Effector memory CD8-positive, alpha-beta T cell (primary cell): ENCODE measurements at regions not wholly inside any gene's neighbourhood (a gene's known extent, or its start where the extent isn't known, plus 50 kb on each side); places are given as distances from the start of the nearest gene placed in this dataset.
"Not testable (repeated sequence)": the region's sequence is repeated elsewhere in the genome, so short reads cannot be mapped to it uniquely, and the experiment has no call there.

Source experiments
- ATAC-seq: fragments of 150-1000 bp; cut with Tn5 transposase; replicated peaks from 2 replicates; pipeline ENCODE4 v1.10.0; 2021; ENCODE audit warnings: mild to moderate bottlenecking, moderate library complexity
- DNase-seq, 3 experiments: peaks; one replicate each; pipeline ENCODE4 v3.0.0; 2021
- H3K27ac Mint-ChIP-seq, 2 donors: one replicate each; pipeline ENCODE4 v1.8.0; 2022; ENCODE audit warnings: mild to moderate bottlenecking in 2 of 2, mixed read lengths in 2 of 2, moderate library complexity in 2 of 2
- H3K27me3 Mint-ChIP-seq, 2 donors: one replicate each; pipeline ENCODE4 v1.8.0; 2022; ENCODE audit warnings: mixed read lengths in 2 of 2
- H3K36me3 Mint-ChIP-seq: one replicate; pipeline ENCODE4 v1.8.0; 2022; ENCODE audit warnings: mild to moderate bottlenecking, moderate library complexity, mixed read lengths; ENCODE audit not compliant: insufficient read depth
- H3K4me1 Mint-ChIP-seq, 2 donors: one replicate each; pipeline ENCODE4 v1.8.0; 2022; ENCODE audit warnings: low read depth in 2 of 2, mixed read lengths in 2 of 2
- H3K4me3 Mint-ChIP-seq, 2 donors: one replicate each; pipeline ENCODE4 v1.8.0; 2022; ENCODE audit warnings: mild to moderate bottlenecking in 2 of 2, mixed read lengths in 2 of 2, moderate library complexity in 2 of 2
- H3K9me3 Mint-ChIP-seq, 2 donors: one replicate each; pipeline ENCODE4 v1.8.0; 2022; ENCODE audit warnings: mixed read lengths in 2 of 2

DNA sequence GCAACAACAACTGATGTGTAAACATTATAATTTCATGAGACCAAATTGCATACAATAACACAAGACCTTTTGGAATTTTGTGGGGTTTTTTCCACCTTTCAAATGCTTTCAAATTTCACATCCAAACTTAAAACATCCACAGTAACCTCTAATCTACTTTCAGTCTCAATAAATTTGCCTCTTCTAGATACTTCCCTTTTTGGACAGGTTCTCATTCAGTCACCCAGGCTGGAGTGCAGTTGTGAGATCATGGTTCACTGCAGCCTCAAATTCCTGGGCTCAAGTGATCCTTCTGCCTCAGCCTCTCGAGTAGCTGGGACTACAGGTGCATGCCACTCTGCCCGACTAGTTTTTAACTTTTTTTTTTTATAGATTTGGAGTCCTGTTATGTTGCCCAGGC lies 556.6 kb downstream of the NLGN4X start:
- no peaks in the 10 kb centered on the region for H3K27me3 Mint-ChIP-seq
- no peak overlapping the region for H3K27ac Mint-ChIP-seq
- DNase-seq = no peak
- H3K9me3 Mint-ChIP-seq = peaks cover 0 to 3% of the 10 kb centered on the region in 2 donors
- no peaks in the 10 kb centered on the region for H3K36me3 Mint-ChIP-seq
- no peak overlapping the region for H3K4me3 Mint-ChIP-seq
- no peaks in the 10 kb centered on the region for H3K4me1 Mint-ChIP-seq
- ATAC-seq = no peak

DNA sequence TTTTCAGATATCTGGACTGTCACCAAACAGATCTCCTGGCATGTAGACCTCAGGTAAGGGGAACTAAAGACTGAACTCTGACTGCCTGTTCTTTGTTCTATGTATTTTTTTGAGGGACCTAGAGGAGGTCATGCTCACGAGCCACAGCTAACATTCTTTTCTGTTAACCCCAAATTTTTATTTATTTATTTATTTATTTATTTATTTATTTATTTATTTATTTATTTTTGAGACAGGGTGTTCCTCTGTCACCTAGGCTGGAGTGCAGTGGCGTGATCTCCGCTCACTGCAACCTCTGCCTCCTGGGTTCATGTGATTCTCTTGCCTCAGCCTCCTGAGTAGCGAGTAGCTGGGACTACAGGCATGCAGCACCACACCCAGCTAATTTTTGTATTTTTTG lies 562.0 kb downstream of the NLGN4X start:
- H3K27ac Mint-ChIP-seq, DNase-seq, H3K4me1 Mint-ChIP-seq, H3K27me3 Mint-ChIP-seq, H3K4me3 Mint-ChIP-seq, ATAC-seq, H3K36me3 Mint-ChIP-seq: not testable (repeated sequence)
- peaks cover 3 to 17% of the 10 kb centered on the region in 2 donors for H3K9me3 Mint-ChIP-seq

DNA sequence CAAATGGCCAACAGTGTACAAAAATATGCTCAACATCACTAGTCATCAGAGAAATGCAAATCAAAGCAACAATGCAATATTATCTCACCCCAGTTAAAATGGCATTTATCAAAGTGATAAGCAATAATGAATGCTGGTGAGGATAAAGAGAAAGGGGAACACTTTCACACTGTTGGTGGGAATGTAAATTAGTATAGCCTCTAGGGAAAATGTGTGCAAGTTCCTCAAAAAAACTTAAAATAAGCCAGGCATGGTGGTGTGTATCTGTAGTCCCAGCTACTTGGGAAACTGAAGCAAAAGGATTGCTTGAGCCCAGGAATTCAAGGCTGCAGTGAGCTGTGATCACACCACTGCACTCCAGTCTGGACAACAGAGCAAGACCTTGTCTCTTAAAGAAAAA lies 572.1 kb downstream of the NLGN4X start:
- H3K4me3 Mint-ChIP-seq = no peak overlapping the region
- no peaks in the 10 kb centered on the region for H3K36me3 Mint-ChIP-seq
- H3K27ac Mint-ChIP-seq = no peak overlapping the region
- no peaks in the 10 kb centered on the region for H3K27me3 Mint-ChIP-seq
- peaks cover 0 to 4% of the 10 kb centered on the region in 2 donors for H3K9me3 Mint-ChIP-seq
- DNase-seq = no peak
- H3K4me1 Mint-ChIP-seq = no peaks in the 10 kb centered on the region
- ATAC-seq = no peak

DNA sequence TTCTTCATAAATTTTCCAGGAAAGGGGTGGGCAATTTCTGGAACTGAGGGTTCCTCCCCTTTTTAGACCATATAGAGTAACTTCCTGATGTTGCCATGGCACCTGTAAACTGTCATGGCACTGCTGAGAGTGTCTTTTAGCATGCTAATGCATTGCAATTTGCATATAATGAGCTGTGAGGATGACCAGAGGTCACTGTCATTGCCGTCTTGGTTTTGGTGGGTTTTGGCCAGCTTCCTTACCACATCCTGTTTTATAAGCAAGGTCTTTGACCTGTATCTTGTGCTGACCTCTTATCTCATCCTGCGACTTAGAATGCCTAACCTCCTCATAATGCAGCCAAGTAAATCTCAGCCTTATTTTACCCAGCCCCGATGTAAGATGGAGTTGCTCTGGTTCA lies 577.8 kb downstream of the NLGN4X start:
- no peak for DNase-seq
- Mint-ChIP-seq H3K36me3 (no peaks in the 10 kb centered on the region), H3K27ac (no peak overlapping the region), H3K27me3 (no peaks in the 10 kb centered on the region), H3K4me1 (no peaks in the 10 kb centered on the region), H3K4me3 (no peak overlapping the region), H3K9me3 (peaks cover 6 to 9% of the 10 kb centered on the region in 2 donors)
- ATAC-seq = no peak

DNA sequence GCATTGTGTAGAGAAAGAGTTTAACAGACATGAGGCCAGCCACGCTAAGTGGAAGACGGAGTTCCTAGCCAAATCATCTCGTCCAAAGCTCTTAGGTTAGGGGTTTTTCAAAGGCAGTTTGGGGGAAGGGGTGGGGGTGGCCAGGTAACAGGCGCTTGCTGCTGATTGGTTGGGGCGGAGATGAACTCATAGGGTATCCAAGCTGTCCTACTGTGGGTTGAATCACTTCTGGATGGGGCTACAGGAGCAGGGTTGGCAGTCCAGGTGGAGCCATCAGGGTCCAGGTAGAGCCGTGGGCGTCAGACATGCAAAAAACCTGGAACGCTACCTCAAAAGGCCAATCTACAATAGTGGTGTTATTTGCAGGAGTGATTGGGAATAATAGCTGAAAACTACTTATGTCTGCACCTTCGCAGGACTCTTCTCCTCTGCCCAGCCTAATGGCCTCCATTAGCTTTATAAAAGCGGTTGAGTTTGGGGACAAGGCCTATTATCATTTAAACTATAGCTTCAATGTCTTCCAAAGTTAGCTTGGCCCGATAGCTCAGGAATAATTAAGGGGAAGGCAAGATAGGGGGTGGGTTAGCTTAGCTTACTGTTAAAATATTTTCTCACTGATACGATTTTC lies 579.6 kb downstream of the NLGN4X start:
- ATAC-seq (no peak), DNase-seq (no peak)
- Mint-ChIP-seq H3K36me3 (no peaks in the 10 kb centered on the region), H3K27me3 (no peaks in the 10 kb centered on the region), H3K4me1 (no peaks in the 10 kb centered on the region), H3K4me3 (no peak overlapping the region), H3K9me3 (peaks cover 8 to 11% of the 10 kb centered on the region in 2 donors), H3K27ac (no peak overlapping the region)

DNA sequence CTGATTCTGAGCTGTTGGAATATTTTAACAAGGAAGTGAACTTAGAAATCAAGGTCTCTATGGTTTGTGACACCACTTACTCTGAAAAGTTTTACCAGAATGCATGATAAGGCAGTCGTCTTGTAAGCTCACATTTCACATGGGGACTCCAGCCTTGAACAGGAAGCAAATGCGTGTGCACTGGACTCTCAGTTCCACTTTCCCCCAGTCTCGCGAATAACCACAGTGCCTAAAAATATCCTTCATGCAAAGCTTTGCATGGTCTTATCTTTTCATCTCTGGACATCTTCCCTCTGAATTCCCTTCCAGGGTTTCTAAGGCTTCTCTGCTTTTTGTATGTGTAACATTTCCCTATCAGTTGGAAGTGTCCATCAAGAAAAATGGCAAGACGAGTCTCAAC lies 581.8 kb downstream of the NLGN4X start:
- peaks cover 8 to 11% of the 10 kb centered on the region in 2 donors for H3K9me3 Mint-ChIP-seq
- H3K27ac Mint-ChIP-seq = no peak overlapping the region
- no peak overlapping the region for H3K4me3 Mint-ChIP-seq
- no peaks in the 10 kb centered on the region for H3K27me3 Mint-ChIP-seq
- ATAC-seq (no peak), DNase-seq (no peak)
- no peaks in the 10 kb centered on the region for H3K4me1 Mint-ChIP-seq
- H3K36me3 Mint-ChIP-seq = no peaks in the 10 kb centered on the region

DNA sequence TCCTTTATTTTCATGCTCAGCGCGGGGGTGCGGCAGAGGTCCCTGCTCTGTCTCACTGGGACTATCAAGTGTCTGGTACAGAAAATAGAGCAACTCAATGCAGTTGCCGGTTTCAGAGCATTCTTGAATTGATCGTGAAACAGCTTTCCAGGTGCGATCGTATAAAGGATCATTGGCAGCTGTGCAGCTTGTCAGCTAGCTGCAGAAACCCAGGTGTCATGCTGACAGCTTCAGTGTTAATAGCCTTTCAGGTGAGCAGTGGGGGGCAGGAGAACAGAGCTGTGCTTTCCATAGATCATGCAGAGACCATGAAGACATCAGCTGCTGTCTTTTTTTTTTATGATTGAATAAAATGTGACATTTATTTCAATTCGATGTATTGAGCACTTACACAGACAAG lies 583.9 kb downstream of the NLGN4X start:
- DNase-seq (no peak), ATAC-seq (no peak)
- Mint-ChIP-seq H3K27me3 (no peaks in the 10 kb centered on the region), H3K27ac (no peak overlapping the region), H3K9me3 (peaks cover 11% of the 10 kb centered on the region in 2 donors), H3K36me3 (no peaks in the 10 kb centered on the region), H3K4me3 (no peak overlapping the region), H3K4me1 (no peaks in the 10 kb centered on the region)

DNA sequence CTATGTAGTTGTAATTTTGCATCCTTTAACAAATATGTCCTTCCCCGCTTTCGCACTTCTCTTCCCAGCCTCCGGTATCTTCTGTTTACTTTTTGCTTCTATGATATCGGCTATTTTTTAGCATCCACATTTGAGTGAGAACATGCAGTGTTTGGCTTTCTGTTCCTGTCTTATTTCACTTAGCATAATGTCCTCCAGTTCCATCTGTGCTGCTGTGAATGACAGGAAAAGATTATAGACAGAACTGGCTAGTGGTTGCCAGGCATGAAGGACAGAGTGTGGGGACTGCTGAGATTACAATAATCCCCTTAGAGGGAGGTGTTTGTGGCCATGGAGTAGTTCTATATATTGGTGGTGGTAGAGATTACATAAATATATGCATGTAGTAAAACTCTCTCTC lies 588.6 kb downstream of the NLGN4X start:
- ATAC-seq (no peak), DNase-seq (no peak)
- Mint-ChIP-seq H3K36me3 (no peaks in the 10 kb centered on the region), H3K4me3 (no peak overlapping the region), H3K4me1 (no peaks in the 10 kb centered on the region), H3K9me3 (peaks cover 0 to 5% of the 10 kb centered on the region in 2 donors), H3K27ac (no peak overlapping the region), H3K27me3 (no peaks in the 10 kb centered on the region)

DNA sequence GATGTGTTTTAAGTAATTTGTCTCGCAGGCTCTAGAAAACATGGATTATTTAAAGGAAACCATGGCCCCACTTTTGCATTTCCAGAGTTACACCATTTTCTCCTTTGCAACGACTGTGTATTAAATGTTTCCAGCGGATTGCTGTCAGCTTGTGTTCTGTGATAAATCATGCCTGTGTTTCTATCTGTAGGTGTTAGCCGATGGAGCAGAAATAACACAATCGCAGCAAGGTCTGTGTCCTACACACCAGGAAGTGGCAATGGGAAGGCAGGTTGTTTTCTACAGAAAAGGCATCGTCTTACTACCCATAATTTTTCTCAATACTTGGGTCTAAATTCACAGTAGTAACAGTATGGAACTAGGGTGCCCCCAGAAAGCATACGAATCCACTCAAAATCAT lies 590.1 kb downstream of the NLGN4X start:
- no peaks in the 10 kb centered on the region for H3K4me1 Mint-ChIP-seq
- ATAC-seq (no peak), DNase-seq (no peak)
- H3K4me3 Mint-ChIP-seq = no peak overlapping the region
- peaks cover 0 to 5% of the 10 kb centered on the region in 2 donors for H3K9me3 Mint-ChIP-seq
- no peaks in the 10 kb centered on the region for H3K27me3 Mint-ChIP-seq
- H3K36me3 Mint-ChIP-seq = no peaks in the 10 kb centered on the region
- H3K27ac Mint-ChIP-seq = no peak overlapping the region

DNA sequence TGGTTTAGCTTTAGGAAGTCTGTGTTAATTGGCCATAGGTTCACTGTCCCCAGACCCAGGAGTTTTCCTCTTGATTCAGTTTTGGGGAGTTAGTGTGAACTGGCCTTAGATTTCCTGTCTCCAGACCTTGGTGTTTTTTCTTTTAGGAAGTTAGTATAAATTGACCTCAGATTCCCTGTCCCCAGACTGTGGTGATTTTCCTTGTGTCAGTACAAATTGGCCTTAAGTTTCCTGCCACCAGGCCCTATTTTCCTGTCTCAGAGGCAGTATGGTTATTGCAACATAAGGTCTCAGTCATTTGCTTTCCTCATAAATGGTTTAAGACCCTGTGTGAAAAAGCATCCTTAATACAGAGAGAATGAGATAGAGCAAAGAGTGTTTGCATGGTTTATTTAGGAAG lies 595.8 kb downstream of the NLGN4X start:
- no peak overlapping the region for H3K27ac Mint-ChIP-seq
- H3K27me3 Mint-ChIP-seq = no peaks in the 10 kb centered on the region
- H3K36me3 Mint-ChIP-seq = no peaks in the 10 kb centered on the region
- H3K9me3 Mint-ChIP-seq = peaks cover 0 to 4% of the 10 kb centered on the region in 2 donors
- DNase-seq = no peak
- H3K4me1 Mint-ChIP-seq = no peaks in the 10 kb centered on the region
- no peak overlapping the region for H3K4me3 Mint-ChIP-seq
- ATAC-seq = no peak

DNA sequence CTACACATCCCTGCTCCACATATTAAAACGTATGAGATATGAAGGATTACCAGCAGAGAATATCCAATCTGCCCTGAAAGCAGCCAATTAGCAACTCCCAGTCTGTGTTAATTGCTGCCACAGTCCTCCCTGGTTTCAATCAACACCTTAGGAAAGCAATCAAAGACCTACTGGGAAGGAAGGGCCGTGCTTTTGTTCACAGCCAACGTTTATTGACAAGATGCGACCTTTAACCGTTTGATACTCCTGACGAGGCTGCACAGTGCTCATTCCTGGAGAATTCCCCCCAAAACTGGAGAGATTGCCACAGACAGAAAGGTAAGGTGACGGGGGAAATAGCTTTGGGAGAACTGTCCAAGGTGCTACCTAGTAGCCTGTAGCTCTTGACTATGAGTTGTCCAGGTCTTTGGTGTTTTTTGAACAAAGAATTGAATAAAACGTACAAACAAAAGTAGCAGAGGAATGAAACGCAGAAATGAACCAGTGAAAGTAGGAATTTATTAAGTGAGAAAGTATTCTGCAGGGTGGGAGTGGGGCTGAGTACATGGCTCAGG lies 596.5 kb downstream of the NLGN4X start:
- Mint-ChIP-seq H3K36me3 (no peaks in the 10 kb centered on the region), H3K4me1 (no peaks in the 10 kb centered on the region), H3K27me3 (no peaks in the 10 kb centered on the region), H3K27ac (no peak overlapping the region), H3K4me3 (no peak overlapping the region), H3K9me3 (peaks cover 2 to 4% of the 10 kb centered on the region in 2 donors)
- ATAC-seq (no peak), DNase-seq (no peak)

DNA sequence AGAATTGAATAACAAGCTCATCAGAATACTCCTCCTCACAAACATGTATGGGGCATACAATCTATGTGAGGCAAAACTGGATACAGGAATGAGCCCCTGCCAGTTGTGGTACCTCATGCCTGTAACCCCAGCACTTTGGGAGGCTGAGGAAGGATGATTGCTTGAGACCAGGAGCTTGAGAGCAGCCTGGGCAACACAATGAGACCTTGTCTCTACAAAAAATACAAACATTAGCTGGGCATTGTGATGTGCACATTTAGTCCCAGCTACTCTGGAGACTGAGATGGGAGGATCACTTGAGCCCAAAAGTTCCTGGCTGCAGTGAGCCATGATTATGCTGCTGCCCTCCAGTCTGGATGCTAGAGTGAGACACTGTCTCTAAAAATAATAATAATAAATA lies 611.0 kb downstream of the NLGN4X start:
- no peak overlapping the region for H3K27ac Mint-ChIP-seq

DNA sequence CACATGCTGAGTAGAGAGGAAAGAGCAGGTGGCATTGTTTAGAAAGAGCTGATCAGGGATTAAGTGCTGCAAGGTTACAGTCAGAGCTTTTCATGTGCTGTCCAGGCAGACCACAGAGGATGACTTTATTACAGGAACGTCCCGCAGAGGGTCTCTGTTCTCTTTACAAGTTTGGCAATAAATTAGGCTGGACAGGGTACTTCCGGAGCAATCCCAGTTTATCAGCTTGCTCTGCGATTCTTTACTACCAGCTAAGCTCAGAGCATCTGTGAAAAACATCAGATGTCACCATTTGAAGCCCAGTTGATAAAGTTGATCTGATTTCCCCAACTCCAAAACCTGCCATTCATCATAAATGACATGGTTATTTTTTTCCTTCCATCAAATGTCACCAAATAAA lies 633.1 kb downstream of the NLGN4X start:
- H3K27me3 Mint-ChIP-seq = no peaks in the 10 kb centered on the region
- no peak for DNase-seq
- no peak for ATAC-seq
- no peaks in the 10 kb centered on the region for H3K4me1 Mint-ChIP-seq
- H3K4me3 Mint-ChIP-seq = no peak overlapping the region
- no peaks in the 10 kb centered on the region for H3K36me3 Mint-ChIP-seq
- no peaks in the 10 kb centered on the region for H3K9me3 Mint-ChIP-seq
- no peak overlapping the region for H3K27ac Mint-ChIP-seq

More for the DNA sequence above, 611.0 kb downstream of the NLGN4X start:
- Mint-ChIP-seq H3K4me3 (no peak overlapping the region), H3K9me3 (peaks cover 5 to 7% of the 10 kb centered on the region in 2 donors), H3K4me1 (no peaks in the 10 kb centered on the region), H3K36me3 (no peaks in the 10 kb centered on the region), H3K27me3 (no peaks in the 10 kb centered on the region)
- ATAC-seq = no peak
- no peak for DNase-seq

DNA sequence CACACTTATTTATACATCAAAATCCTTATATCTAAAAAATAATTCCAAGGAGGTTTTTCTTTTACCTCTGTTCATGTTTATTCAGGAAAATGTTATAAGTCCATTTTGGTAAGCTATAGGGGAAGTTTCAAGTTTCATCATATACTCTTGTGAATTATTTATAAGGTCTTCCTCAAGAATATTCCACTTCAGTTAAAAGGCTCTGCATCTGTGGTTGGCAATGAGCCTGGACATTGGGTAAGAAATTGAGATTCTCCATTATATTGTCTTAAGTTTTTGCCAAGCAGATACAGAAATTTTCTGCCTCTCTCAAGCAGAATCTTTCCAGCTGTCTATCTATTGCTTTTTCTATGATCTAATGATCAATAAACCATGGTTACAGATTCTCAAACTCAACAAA lies 641.9 kb downstream of the NLGN4X start:
- Mint-ChIP-seq H3K36me3 (no peaks in the 10 kb centered on the region), H3K9me3 (peaks cover 2 to 10% of the 10 kb centered on the region in 2 donors), H3K4me3 (no peak overlapping the region), H3K4me1 (no peaks in the 10 kb centered on the region), H3K27ac (no peak overlapping the region), H3K27me3 (no peaks in the 10 kb centered on the region)
- no peak for DNase-seq
- ATAC-seq = no peak
